ENCODE measurements at regions not wholly inside any gene's neighbourhood (a gene's known extent, or its start where the extent isn't known, plus 50 kb on each side); places are given as distances from the start of the nearest gene placed in this dataset.
"Not testable (repeated sequence)": the region's sequence is repeated elsewhere in the genome, so short reads cannot be mapped to it uniquely, and the experiment has no call there.

GRCh38 chr18:38811209-38811608, 1245.6 kb upstream of the CELF4 start:
- intact Hi-C loops (cut with DNase I) = no loop called here
- H3K4me1 ChIP-seq (ENCODE audit: control insufficient read depth, insufficient read depth, low read length) = no peaks in the 10 kb centered on the region
- H3K27ac ChIP-seq (ENCODE audit: low read length) = no peak overlapping the region
- WGBS = 74% methylated on average over 2 of the region's 2 CpGs
- no peaks in the 10 kb centered on the region for H3K27me3 ChIP-seq (ENCODE audit: control insufficient read depth, insufficient read depth)
- DNase-seq = no peak
- H3K9me3 ChIP-seq (ENCODE audit: control insufficient read depth, low read length) = no peaks in the 10 kb centered on the region
- no peak overlapping the region for H3K4me3 ChIP-seq (ENCODE audit: low read length)
- no peak for ATAC-seq

DNA sequence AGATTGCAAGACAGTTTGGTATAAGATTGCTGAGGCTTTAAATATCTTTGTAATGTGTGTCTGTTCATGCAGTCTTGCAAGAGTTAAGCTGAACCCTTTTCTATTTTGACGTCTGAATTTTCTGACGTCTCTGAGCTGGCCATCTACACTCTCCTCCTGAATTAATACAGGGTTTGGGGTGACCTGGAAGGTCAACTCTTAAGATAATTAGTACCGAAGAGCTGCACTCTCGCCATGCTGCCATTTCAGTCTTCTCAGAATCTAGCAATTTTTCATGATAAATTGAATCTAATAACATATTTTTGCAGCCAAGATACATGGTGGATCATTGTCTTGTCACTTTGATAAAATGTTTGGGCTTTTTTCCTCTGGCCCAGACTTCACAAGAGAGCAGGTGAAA, 1245.2 kb upstream of the CELF4 start:
- Histone ChIP-seq H3K4me3 (ENCODE audit: low read length) (no peak overlapping the region), H3K27me3 (ENCODE audit: control insufficient read depth, insufficient read depth) (no peaks in the 10 kb centered on the region), H3K27ac (ENCODE audit: low read length) (no peak overlapping the region), H3K9me3 (ENCODE audit: control insufficient read depth, low read length) (no peaks in the 10 kb centered on the region), H3K4me1 (ENCODE audit: control insufficient read depth, insufficient read depth, low read length) (no peaks in the 10 kb centered on the region)
- 55% methylated on average over 4 of the region's 4 CpGs for WGBS
- intact Hi-C loops (cut with DNase I) = no loop called here
- ATAC-seq (no peak), DNase-seq (no peak)

DNA sequence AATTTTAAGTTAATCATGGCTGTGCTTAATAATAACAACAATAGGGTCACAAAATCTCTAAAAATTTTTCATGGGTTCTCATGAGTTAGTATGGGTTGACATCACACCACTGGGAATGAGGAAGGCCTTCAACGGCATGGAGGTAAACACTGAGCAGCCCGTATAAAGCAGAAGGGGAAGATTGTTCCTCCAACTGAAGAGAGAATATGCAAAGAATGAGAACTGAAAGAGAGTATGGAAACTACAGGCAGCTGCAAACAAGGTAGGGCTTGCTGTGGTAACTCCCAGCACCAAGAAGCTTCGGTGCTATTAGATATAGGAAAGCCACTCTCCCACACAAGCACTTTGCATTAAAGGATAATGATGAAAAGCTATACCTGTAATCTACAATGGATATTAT, 1242.3 kb upstream of the CELF4 start:
- Histone ChIP-seq H3K9me3 (ENCODE audit: control insufficient read depth, low read length) (no peaks in the 10 kb centered on the region), H3K27me3 (ENCODE audit: control insufficient read depth, insufficient read depth) (no peaks in the 10 kb centered on the region), H3K4me3 (ENCODE audit: low read length) (no peak overlapping the region), H3K4me1 (ENCODE audit: control insufficient read depth, insufficient read depth, low read length) (no peaks in the 10 kb centered on the region), H3K27ac (ENCODE audit: low read length) (no peak overlapping the region)
- DNase-seq (no peak), ATAC-seq (no peak)
- 78% methylated on average over 3 of the region's 3 CpGs for WGBS
- intact Hi-C loops (cut with DNase I) = no loop called here

GRCh38 chr18:38805256-38805655, 1239.7 kb upstream of the CELF4 start:
- whole genome bisulfite sequencing = 76% methylated on average over 1 of the region's 1 CpG
- H3K27me3 ChIP-seq (ENCODE audit: control insufficient read depth, insufficient read depth) = no peaks in the 10 kb centered on the region
- intact Hi-C loops (cut with DNase I) = no loop called here
- no peak for DNase-seq
- H3K9me3 ChIP-seq (ENCODE audit: control insufficient read depth, low read length) = no peaks in the 10 kb centered on the region
- no peak for ATAC-seq
- H3K27ac ChIP-seq (ENCODE audit: low read length) = no peak overlapping the region
- no peaks in the 10 kb centered on the region for H3K4me1 ChIP-seq (ENCODE audit: control insufficient read depth, insufficient read depth, low read length)
- H3K4me3 ChIP-seq (ENCODE audit: low read length) = no peak overlapping the region

DNA sequence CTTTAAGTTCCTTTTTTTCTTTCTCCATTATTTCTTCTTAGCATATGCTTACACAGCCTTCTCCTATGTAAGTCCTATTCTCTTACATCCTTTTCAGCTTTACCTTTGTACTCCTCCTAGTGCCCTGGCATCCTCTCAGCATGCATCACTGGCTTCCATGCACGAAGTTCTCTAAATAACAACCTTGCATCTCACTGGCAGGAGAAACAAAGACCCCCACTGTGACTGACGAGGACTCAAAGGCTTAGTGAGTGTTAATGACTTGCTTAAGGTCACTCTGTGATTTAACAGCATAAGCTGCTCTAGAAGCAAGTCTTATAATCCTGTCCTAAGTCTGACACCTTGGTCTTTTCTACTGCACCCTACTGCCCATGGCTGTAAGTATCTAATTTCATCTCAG, 1236.0 kb upstream of the CELF4 start:
- intact Hi-C loops (cut with DNase I) = no loop called here
- WGBS = 49% methylated on average over 2 of the region's 2 CpGs

DNA sequence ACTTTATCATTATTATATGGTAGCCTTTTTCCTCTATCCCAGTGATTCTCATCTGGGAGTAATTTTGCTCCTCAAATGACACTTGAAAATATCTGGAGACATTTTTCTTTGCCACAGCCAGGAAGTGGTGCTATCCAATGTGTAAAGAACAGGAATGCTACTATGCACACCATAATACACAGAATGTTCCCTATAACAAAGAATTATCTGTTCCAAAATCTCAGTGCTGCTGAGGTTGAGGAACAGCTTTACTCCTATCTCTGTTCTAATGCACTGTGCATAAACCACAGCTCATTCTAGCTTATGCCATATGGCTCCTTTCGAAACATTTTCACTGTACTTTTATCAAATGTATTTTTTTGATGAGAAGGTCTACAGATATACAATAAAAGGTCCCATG, 1231.2 kb upstream of the CELF4 start:
- 84% methylated on average over 1 of the region's 1 CpG for WGBS

More for the DNA sequence above, 1236.0 kb upstream of the CELF4 start:
- DNase-seq = no peak
- Histone ChIP-seq H3K4me1 (ENCODE audit: control insufficient read depth, insufficient read depth, low read length) (no peaks in the 10 kb centered on the region), H3K9me3 (ENCODE audit: control insufficient read depth, low read length) (no peaks in the 10 kb centered on the region), H3K27me3 (ENCODE audit: control insufficient read depth, insufficient read depth) (no peaks in the 10 kb centered on the region), H3K4me3 (ENCODE audit: low read length) (no peak overlapping the region), H3K27ac (ENCODE audit: low read length) (no peak overlapping the region)
- no peak for ATAC-seq

DNA sequence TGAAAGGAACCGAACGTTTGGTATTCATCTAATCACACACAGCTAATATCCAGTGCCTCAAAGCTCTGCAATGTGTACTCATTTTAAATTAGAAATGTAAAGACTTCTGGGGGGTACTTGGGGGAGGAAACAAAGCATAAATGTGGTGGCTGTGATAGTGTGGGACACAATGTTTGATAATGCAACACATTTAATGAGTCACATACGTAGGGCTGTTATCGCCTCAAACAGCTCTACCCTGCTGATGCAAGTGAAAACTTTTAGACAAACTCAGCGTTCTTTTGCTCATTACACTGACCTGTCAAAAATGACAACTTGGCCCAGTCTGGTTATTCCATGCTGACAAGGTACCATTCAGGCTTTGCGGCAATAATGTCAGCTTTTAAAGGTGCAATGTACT, 1227.1 kb upstream of the CELF4 start:
- no peaks in the 10 kb centered on the region for H3K27me3 ChIP-seq (ENCODE audit: control insufficient read depth, insufficient read depth)
- WGBS = 71% methylated on average over 6 of the region's 6 CpGs
- intact Hi-C loops (cut with DNase I) = no loop called here
- no peaks in the 10 kb centered on the region for H3K9me3 ChIP-seq (ENCODE audit: control insufficient read depth, low read length)
- H3K4me1 ChIP-seq (ENCODE audit: control insufficient read depth, insufficient read depth, low read length) = no peaks in the 10 kb centered on the region
- no peak overlapping the region for H3K27ac ChIP-seq (ENCODE audit: low read length)
- no peak overlapping the region for H3K4me3 ChIP-seq (ENCODE audit: low read length)
- DNase-seq (no peak), ATAC-seq (no peak)

More for the DNA sequence above, 1231.2 kb upstream of the CELF4 start:
- no peak for ATAC-seq
- Histone ChIP-seq H3K27me3 (ENCODE audit: control insufficient read depth, insufficient read depth) (no peaks in the 10 kb centered on the region), H3K9me3 (ENCODE audit: control insufficient read depth, low read length) (no peaks in the 10 kb centered on the region), H3K27ac (ENCODE audit: low read length) (no peak overlapping the region), H3K4me1 (ENCODE audit: control insufficient read depth, insufficient read depth, low read length) (no peaks in the 10 kb centered on the region), H3K4me3 (ENCODE audit: low read length) (no peak overlapping the region)
- no peak for DNase-seq
- intact Hi-C loops (cut with DNase I) = no loop called here

DNA sequence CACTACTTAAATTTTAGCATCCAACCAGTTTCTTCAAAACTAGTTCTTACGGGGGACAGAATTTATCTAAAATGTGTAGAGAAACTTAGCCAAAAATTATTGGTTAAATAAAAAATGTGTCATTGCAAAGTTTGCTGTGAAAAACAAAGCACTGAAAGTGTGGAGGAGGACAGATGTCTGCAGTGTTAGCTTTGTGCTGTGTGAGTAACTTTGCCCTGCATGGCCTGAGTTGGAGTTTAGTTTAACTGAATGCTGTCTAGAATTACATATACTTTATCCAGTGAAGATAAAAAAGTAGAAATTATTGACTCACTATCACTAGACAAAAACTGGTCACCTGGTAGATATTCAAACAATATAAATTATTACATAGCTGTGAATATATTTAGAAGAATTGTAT, 1225.2 kb upstream of the CELF4 start:
- 61% methylated on average over 1 of the region's 1 CpG for WGBS
- no peaks in the 10 kb centered on the region for H3K27me3 ChIP-seq (ENCODE audit: control insufficient read depth, insufficient read depth)
- DNase-seq (no peak), ATAC-seq (no peak)
- H3K4me1 ChIP-seq (ENCODE audit: control insufficient read depth, insufficient read depth, low read length) = no peaks in the 10 kb centered on the region
- intact Hi-C loops (cut with DNase I) = no loop called here
- H3K27ac ChIP-seq (ENCODE audit: low read length) = no peak overlapping the region
- no peaks in the 10 kb centered on the region for H3K9me3 ChIP-seq (ENCODE audit: control insufficient read depth, low read length)
- H3K4me3 ChIP-seq (ENCODE audit: low read length) = no peak overlapping the region

DNA sequence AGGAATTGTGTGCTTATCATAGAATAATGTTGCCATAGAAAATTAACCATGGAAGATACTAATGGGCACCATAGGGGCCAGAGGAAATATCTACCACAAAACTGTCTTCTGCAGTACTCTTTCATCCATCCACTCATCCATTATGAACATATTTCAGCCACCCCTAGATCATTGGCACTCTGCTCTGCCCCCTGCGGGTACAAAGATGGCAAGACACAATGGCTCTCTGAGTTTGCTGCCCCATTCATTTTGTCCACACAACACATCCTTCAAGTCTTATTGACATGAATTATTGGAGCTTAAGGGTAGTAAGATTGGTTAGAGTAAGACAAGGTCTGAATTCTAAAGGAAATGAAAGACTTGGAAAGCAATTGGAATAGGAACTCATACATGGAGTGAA, 1224.7 kb upstream of the CELF4 start:
- Histone ChIP-seq H3K9me3 (ENCODE audit: control insufficient read depth, low read length) (no peaks in the 10 kb centered on the region), H3K27me3 (ENCODE audit: control insufficient read depth, insufficient read depth) (no peaks in the 10 kb centered on the region), H3K4me3 (ENCODE audit: low read length) (no peak overlapping the region), H3K27ac (ENCODE audit: low read length) (no peak overlapping the region), H3K4me1 (ENCODE audit: control insufficient read depth, insufficient read depth, low read length) (no peaks in the 10 kb centered on the region)
- no peak for ATAC-seq
- 50% methylated on average over 1 of the region's 1 CpG for WGBS
- intact Hi-C loops (cut with DNase I) = no loop called here
- no peak for DNase-seq

DNA sequence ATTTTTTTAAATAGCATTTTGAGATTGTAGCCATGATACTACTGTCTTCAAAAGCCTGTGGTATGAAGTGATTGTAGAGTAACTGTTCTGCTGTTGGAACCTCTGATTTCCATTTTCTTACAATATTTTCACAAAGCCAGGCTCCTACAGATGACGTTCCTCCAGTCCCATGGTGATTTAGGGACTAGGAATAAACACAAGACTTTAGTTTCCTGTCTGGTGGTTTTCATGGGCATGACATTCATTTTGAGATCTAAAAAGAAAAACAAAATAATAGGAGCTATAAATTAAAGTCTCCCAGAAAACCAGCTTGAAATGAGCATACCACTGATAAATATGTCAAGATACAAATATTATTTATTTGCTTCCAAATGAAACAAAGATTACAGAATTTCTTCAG, 1223.5 kb upstream of the CELF4 start:
- WGBS = 21% methylated on average over 1 of the region's 1 CpG
- no peaks in the 10 kb centered on the region for H3K4me1 ChIP-seq (ENCODE audit: control insufficient read depth, insufficient read depth, low read length)
- ATAC-seq (no peak), DNase-seq (no peak)
- no peak overlapping the region for H3K27ac ChIP-seq (ENCODE audit: low read length)
- no peak overlapping the region for H3K4me3 ChIP-seq (ENCODE audit: low read length)
- no peaks in the 10 kb centered on the region for H3K9me3 ChIP-seq (ENCODE audit: control insufficient read depth, low read length)
- no peaks in the 10 kb centered on the region for H3K27me3 ChIP-seq (ENCODE audit: control insufficient read depth, insufficient read depth)
- intact Hi-C loops (cut with DNase I) = no loop called here

DNA sequence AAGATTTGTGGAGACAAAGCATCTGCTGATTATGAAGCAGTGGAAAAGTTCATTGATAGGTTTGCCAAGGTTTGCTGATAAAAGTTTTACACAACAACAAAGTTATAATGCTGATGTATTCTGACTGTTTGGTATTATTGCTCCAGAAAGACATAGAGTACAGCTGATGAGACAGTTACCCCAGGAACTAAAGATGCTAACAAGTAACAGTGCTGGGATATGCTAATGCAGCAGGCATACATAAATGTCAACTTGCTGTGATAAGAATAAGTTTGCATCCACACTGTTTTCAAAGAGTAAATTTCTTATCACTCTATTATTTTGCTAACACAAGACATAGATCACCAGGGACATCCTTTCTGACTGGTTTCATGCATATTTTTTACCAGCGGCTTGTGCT, 1221.3 kb upstream of the CELF4 start:
- Histone ChIP-seq H3K27me3 (ENCODE audit: control insufficient read depth, insufficient read depth) (no peaks in the 10 kb centered on the region), H3K9me3 (ENCODE audit: control insufficient read depth, low read length) (no peaks in the 10 kb centered on the region), H3K27ac (ENCODE audit: low read length) (no peak overlapping the region), H3K4me1 (ENCODE audit: control insufficient read depth, insufficient read depth, low read length) (no peaks in the 10 kb centered on the region), H3K4me3 (ENCODE audit: low read length) (no peak overlapping the region)
- intact Hi-C loops (cut with DNase I) = no loop called here
- no peak for ATAC-seq
- WGBS = 76% methylated on average over 1 of the region's 1 CpG
- DNase-seq = no peak

- H3K4me3 ChIP-seq (ENCODE audit: low read length); H3K4me1 ChIP-seq (ENCODE audit: control insufficient read depth, insufficient read depth, low read length); ATAC-seq; H3K9me3 ChIP-seq (ENCODE audit: control insufficient read depth, low read length); DNase-seq; H3K27ac ChIP-seq (ENCODE audit: low read length); H3K27me3 ChIP-seq (ENCODE audit: control insufficient read depth, insufficient read depth); intact Hi-C loops (cut with DNase I): not testable (repeated sequence)
- 87% methylated on average over 1 of the region's 1 CpG for WGBS
Observed at GRCh38 chr18:38771620-38772019, 1206.0 kb upstream of the CELF4 start.
